GM21528 (cell line): ENCODE measurements at regions not wholly inside any gene's neighbourhood (a gene's known extent, or its start where the extent isn't known, plus 50 kb on each side); places are given as distances from the start of the nearest gene placed in this dataset.

ENCODE experiments used
- ATAC-seq: cut with Tn5 transposase; IDR thresholded peaks from one replicate; pipeline ENCODE4 v1.9.1; 2021; ENCODE audit warnings: mild to moderate bottlenecking, moderate library complexity; ENCODE audit not compliant: unreplicated experiment, low FRiP score

GRCh38 chr2:173851141-173851641 lies 114.0 kb downstream of the SP3 start:
- ATAC-seq: no peak

GRCh38 chr2:173854141-173854540 lies 111.0 kb downstream of the SP3 start:
- no peak for ATAC-seq

- no peak for ATAC-seq
These were observed 110.3 kb downstream of the SP3 start for GRCh38 chr2:173854840-173855239.

- no peak for ATAC-seq
These were observed 109.5 kb downstream of the SP3 start for GRCh38 chr2:173855661-173856060.
